ENCODE measurements at regions not wholly inside any gene's neighbourhood (a gene's known extent, or its start where the extent isn't known, plus 50 kb on each side); places are given as distances from the start of the nearest gene placed in this dataset.

GRCh38 chr10:37442882-37443281, 317.5 kb downstream of the ANKRD30A start:
- no peak for TF ChIP-seq POLR2A (IDR thresholded peaks at IDR 0.05)
- TF ChIP-seq CTCF (IDR thresholded peaks at IDR 0.05), result no peak
